ENCODE measurements at regions not wholly inside any gene's neighbourhood (a gene's known extent, or its start where the extent isn't known, plus 50 kb on each side); places are given as distances from the start of the nearest gene placed in this dataset.

DNA sequence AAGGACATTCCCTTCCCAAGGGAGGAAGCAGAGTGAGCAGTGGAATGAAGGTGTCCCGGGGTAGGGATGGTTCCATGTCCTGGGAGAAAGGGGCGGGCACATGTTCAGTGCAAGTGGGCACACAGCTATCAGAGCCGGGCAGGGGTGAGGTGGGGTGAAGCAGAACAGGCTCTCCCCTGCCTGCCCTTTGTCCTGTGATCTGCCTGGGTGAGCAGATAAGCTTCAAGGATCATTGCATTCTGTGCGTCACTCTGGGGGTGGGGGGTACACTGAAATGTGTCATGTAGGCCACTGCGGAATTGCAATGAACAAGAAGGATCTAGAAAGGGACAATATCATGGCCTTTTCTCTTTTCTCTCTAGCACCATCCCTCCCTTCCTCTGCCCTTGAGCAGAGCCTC, 61.7 kb upstream of the SHB start:
- Histone ChIP-seq H3K27ac (no peak overlapping the region), H3K4me1 (ENCODE audit: low read depth) (no peaks in the 10 kb centered on the region), H3K4me3 (no peak overlapping the region), H3K27me3 (no peaks in the 10 kb centered on the region), H3K9me3 (ENCODE audit: low read depth) (no peaks in the 10 kb centered on the region), H3K36me3 (no peaks in the 10 kb centered on the region)
- TF ChIP-seq, protein P1, sequence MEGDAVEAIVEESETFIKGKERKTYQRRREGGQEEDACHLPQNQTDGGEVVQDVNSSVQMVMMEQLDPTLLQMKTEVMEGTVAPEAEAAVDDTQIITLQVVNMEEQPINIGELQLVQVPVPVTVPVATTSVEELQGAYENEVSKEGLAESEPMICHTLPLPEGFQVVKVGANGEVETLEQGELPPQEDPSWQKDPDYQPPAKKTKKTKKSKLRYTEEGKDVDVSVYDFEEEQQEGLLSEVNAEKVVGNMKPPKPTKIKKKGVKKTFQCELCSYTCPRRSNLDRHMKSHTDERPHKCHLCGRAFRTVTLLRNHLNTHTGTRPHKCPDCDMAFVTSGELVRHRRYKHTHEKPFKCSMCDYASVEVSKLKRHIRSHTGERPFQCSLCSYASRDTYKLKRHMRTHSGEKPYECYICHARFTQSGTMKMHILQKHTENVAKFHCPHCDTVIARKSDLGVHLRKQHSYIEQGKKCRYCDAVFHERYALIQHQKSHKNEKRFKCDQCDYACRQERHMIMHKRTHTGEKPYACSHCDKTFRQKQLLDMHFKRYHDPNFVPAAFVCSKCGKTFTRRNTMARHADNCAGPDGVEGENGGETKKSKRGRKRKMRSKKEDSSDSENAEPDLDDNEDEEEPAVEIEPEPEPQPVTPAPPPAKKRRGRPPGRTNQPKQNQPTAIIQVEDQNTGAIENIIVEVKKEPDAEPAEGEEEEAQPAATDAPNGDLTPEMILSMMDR (IDR thresholded peaks at IDR 0.05; ENCODE audit: low read depth, low read length), result no peak
- no peak for DNase-seq (ENCODE audit: low read depth in 1 of 2, low spot score in 1 of 2)

DNA sequence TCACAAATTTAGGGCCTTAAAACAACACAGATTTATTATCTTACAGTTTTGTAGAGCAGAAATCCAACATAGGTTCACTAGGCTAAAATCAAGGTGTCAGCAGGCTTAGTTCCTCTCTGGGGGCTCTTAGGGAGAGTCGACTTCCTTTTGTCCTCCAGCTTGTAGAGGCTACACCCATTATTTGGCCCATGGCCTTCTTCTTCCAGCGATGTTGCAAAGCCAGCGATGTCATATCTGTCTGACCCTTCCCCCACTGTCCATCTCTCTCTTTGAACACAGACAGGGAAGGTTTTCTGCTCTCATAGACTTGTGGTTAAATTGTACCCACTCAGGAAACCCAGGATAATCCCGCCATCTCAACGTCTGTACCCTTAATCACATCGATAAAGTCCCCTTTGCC, 60.3 kb upstream of the SHB start:
- TF ChIP-seq, protein P1 (IDR thresholded peaks at IDR 0.05; ENCODE audit: low read depth, low read length), result no peak
- no peaks in the 10 kb centered on the region for H3K27me3 ChIP-seq
- H3K27ac ChIP-seq, result no peak overlapping the region
- H3K9me3 ChIP-seq (ENCODE audit: low read depth), result no peaks in the 10 kb centered on the region
- H3K36me3 ChIP-seq, result no peaks in the 10 kb centered on the region
- no peak for DNase-seq (ENCODE audit: low read depth in 1 of 2, low spot score in 1 of 2)
- H3K4me1 ChIP-seq (ENCODE audit: low read depth), result no peaks in the 10 kb centered on the region
- no peak overlapping the region for H3K4me3 ChIP-seq

DNA sequence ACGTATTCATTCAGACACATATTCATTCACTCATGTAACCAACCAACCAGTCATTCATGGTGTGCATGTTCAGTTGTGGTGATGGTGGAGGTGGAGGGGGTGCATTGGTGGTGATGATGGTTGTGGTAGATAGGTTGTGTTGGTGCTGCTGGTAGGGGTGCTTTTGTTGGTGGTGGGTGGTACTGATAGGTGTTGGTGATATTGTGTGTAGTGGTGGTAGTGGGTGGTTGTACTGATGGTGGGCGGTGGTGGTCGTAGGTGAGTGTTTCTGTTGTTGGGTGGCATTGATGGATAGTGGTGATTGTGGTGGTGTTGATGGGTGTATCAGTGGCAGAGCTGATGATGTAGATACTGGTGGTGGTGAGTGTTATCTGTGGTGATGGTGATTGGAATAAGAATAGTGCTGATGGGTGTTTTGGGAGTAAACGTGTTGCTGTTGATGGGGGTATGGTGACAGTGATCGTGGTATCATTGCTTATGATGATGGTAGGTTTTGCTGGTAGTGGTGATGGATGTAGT, 59.8 kb upstream of the SHB start:
- DNase-seq (ENCODE audit: low read depth in 1 of 2, low spot score in 1 of 2), result no peak
- no peaks in the 10 kb centered on the region for H3K4me1 ChIP-seq (ENCODE audit: low read depth)
- TF ChIP-seq, protein P1 (IDR thresholded peaks at IDR 0.05; ENCODE audit: low read depth, low read length), result no peak
- H3K27me3 ChIP-seq, result no peaks in the 10 kb centered on the region
- no peaks in the 10 kb centered on the region for H3K9me3 ChIP-seq (ENCODE audit: low read depth)
- H3K4me3 ChIP-seq, result no peak overlapping the region
- H3K36me3 ChIP-seq, result no peaks in the 10 kb centered on the region
- no peak overlapping the region for H3K27ac ChIP-seq

DNA sequence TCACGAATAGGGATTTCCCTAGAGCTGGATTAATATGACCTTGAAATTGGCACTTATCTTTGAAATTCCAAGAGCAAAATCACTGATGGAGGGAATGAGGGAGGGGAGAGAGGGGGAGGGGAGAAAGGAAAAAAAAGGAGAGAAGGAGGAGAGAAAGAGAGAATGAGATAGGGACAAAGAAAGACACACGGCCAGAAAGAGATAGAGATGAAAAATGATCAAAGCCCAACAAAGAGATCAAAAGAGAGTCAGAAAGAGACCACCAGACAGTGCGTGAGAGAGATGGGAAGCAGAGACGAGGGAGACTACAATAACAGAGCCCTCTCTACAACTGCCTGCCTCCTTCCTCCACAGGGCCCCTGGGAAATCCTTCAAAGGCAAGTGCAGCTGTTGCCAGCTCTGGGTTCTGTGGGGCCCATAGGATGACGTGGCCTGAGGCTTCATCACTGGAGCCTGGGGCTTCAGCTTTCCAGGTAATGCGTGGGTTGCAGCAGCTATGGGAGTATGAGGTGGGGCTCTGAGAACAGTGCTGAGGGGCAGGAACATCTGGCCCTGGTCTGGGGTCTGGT, 58.3 kb upstream of the SHB start:
- H3K27ac ChIP-seq, result no peak overlapping the region
- TF ChIP-seq, protein P1 (IDR thresholded peaks at IDR 0.05; ENCODE audit: low read depth, low read length), result no peak

DNA sequence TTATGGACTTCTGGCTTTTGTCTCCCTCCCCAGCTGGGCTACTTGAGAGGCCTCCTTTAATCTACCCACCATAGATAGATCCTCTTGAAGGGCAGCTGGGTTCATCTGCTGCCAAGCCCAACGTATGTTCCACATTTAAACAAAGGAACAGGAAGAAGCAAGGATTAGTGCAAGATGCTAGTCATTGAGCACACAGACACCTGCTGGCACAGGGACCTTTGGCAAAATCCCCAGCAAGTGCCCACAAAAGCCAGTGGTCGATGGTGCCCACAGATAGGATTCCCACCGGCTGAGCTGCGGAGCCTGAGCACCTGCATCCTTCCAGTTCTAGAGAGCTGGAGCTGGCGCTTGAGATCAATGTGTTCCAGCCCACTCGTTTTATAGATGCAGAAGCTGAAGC, 57.7 kb upstream of the SHB start:
- H3K36me3 ChIP-seq, result no peaks in the 10 kb centered on the region
- no peak overlapping the region for H3K4me3 ChIP-seq
- no peaks in the 10 kb centered on the region for H3K27me3 ChIP-seq
- no peak overlapping the region for H3K27ac ChIP-seq
- TF ChIP-seq, protein P1 (IDR thresholded peaks at IDR 0.05; ENCODE audit: low read depth, low read length), result no peak
- no peak for DNase-seq (ENCODE audit: low read depth in 1 of 2, low spot score in 1 of 2)
- H3K9me3 ChIP-seq (ENCODE audit: low read depth), result no peaks in the 10 kb centered on the region
- no peaks in the 10 kb centered on the region for H3K4me1 ChIP-seq (ENCODE audit: low read depth)

More for the DNA sequence above, 58.3 kb upstream of the SHB start:
- Histone ChIP-seq H3K4me3 (no peak overlapping the region), H3K9me3 (ENCODE audit: low read depth) (no peaks in the 10 kb centered on the region), H3K4me1 (ENCODE audit: low read depth) (no peaks in the 10 kb centered on the region), H3K36me3 (no peaks in the 10 kb centered on the region), H3K27me3 (no peaks in the 10 kb centered on the region)
- peak in 1 of 2 donors; percentile 9 for DNase-seq (ENCODE audit: low read depth in 1 of 2, low spot score in 1 of 2)
